ENCODE measurements at regions not wholly inside any gene's neighbourhood (a gene's known extent, or its start where the extent isn't known, plus 50 kb on each side); places are given as distances from the start of the nearest gene placed in this dataset.

DNA sequence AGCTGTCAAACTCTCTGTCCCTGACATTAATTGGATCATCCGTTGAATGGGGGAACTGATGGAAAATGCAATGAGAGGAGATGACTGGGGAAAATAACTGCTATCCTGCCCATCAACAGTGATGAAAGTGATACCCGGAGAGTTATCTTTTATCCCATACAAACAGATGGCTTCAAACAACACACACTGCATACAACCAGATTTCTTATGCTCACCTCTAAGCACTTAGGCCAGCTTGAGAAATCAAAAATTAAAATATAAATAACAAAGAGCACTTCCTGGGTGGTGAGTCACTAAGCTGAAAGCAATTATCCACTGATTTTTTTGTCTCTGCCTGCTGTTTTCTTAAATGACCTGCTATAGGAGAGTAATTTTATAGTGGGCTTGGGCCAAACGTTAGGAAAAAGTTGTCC is 237.6 kb upstream of the RGPD4 start:
- TF ChIP-seq MYNN (IDR thresholded peaks at IDR 0.05), result no peak
- no peak for TF ChIP-seq MYNN (CRISPR knock-in tag; IDR thresholded peaks at IDR 0.05)
- TF ChIP-seq, protein P1, sequence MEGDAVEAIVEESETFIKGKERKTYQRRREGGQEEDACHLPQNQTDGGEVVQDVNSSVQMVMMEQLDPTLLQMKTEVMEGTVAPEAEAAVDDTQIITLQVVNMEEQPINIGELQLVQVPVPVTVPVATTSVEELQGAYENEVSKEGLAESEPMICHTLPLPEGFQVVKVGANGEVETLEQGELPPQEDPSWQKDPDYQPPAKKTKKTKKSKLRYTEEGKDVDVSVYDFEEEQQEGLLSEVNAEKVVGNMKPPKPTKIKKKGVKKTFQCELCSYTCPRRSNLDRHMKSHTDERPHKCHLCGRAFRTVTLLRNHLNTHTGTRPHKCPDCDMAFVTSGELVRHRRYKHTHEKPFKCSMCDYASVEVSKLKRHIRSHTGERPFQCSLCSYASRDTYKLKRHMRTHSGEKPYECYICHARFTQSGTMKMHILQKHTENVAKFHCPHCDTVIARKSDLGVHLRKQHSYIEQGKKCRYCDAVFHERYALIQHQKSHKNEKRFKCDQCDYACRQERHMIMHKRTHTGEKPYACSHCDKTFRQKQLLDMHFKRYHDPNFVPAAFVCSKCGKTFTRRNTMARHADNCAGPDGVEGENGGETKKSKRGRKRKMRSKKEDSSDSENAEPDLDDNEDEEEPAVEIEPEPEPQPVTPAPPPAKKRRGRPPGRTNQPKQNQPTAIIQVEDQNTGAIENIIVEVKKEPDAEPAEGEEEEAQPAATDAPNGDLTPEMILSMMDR (IDR thresholded peaks at IDR 0.05 in 2 of 3, conservative IDR thresholded peaks at IDR 0.05 in 1 of 3; ENCODE audit: insufficient read depth in 2 of 3, low read depth in 1 of 3, low read length in 3 of 3), result no peak
- TF ChIP-seq KLF6 (CRISPR knock-in tag; IDR thresholded peaks at IDR 0.05; ENCODE audit: borderline replicate concordance), result no peak
- TF ChIP-seq TEAD4 (IDR thresholded peaks at IDR 0.05; ENCODE audit: low read length), result no peak
- no peak for TF ChIP-seq TEAD4 (CRISPR knock-in tag; IDR thresholded peaks at IDR 0.05; ENCODE audit: borderline replicate concordance)
- TF ChIP-seq ZNF583 (CRISPR knock-in tag; IDR thresholded peaks at IDR 0.05), result no peak
- no peak for TF ChIP-seq MAZ (CRISPR knock-in tag; conservative IDR thresholded peaks at IDR 0.05 in 1 of 2, IDR thresholded peaks at IDR 0.05 in 1 of 2)
- no peak for TF ChIP-seq TEAD1 (CRISPR knock-in tag; IDR thresholded peaks at IDR 0.05)
- no peak for TF ChIP-seq POLR2A (conservative IDR thresholded peaks at IDR 0.05)
- TF ChIP-seq RAD51 (IDR thresholded peaks at IDR 0.05; ENCODE audit: borderline replicate concordance, low read depth), result no peak
- TF ChIP-seq ARID1B (IDR thresholded peaks at IDR 0.05), result no peak

Data from K562 (cell line).